Body of pancreas (tissue), 4 donors: ENCODE measurements at regions not wholly inside any gene's neighbourhood (a gene's known extent, or its start where the extent isn't known, plus 50 kb on each side); places are given as distances from the start of the nearest gene placed in this dataset.

Experiments
- POLR2A ChIP-seq, 3 donors: fragments of 450-650 bp; IDR thresholded peaks; one replicate each; pipeline ENCODE4 v1.6.1; 2016; ENCODE audit warnings: antibody characterized with exemption in 3 of 3, mild to moderate bottlenecking in 2 of 3
- TF ChIP-seq, protein P1 (sequence below), 7 experiments: fragments of 450-650 bp in 4 of 7; fragments of 200-600 bp in 3 of 7; sonication (generic) in 3 of 7; IDR thresholded peaks; one replicate each; pipeline ENCODE4 v1.5.1; 2016 to 2019; ENCODE audit warnings: antibody characterized with exemption in 7 of 7

DNA sequence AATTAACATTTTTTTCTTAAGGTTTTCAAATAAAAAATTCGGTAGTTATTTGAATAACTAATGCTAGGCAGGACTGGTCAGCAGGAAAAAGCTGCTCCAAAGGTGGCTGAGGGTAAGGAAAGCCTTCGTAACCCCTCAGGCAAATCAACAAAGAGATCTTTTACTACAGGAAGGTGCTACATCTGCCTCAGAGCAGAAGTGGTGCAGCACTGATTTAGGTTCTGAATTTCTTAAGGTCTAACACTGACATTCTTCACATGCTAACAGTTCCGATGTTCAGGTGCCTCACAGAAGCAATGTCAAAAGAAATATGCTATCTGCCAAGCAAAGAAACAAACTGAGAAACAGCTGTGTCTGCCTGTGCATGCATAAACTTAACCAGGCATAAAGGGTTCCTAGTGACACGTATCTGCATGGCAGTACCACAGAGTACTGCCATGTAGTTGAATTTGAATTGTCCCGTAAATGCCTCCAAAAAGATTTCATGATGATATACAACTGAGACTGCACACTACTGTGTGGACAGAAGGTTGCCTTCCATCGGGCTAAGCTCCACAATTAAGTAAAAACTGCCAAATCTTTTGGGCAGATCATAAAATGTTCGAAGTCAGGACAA lies 275.0 kb upstream of the NSMCE3 start:
- TF ChIP-seq, protein P1, sequence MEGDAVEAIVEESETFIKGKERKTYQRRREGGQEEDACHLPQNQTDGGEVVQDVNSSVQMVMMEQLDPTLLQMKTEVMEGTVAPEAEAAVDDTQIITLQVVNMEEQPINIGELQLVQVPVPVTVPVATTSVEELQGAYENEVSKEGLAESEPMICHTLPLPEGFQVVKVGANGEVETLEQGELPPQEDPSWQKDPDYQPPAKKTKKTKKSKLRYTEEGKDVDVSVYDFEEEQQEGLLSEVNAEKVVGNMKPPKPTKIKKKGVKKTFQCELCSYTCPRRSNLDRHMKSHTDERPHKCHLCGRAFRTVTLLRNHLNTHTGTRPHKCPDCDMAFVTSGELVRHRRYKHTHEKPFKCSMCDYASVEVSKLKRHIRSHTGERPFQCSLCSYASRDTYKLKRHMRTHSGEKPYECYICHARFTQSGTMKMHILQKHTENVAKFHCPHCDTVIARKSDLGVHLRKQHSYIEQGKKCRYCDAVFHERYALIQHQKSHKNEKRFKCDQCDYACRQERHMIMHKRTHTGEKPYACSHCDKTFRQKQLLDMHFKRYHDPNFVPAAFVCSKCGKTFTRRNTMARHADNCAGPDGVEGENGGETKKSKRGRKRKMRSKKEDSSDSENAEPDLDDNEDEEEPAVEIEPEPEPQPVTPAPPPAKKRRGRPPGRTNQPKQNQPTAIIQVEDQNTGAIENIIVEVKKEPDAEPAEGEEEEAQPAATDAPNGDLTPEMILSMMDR (IDR thresholded peaks at IDR 0.05), result no peak
- no peak for TF ChIP-seq POLR2A (IDR thresholded peaks at IDR 0.05)
